B cell (primary cell): ENCODE measurements at regions not wholly inside any gene's neighbourhood (a gene's known extent, or its start where the extent isn't known, plus 50 kb on each side); places are given as distances from the start of the nearest gene placed in this dataset.

ENCODE experiments used
- CTCF ChIP-seq: fragments of 200-600 bp; IDR thresholded peaks from one replicate; pipeline ENCODE4 v1.8.0; 2022; ENCODE audit warnings: antibody characterized with exemption, mild to moderate bottlenecking
- EZH2 ChIP-seq: IDR thresholded peaks from 2 replicates; pipeline ENCODE4 v1.6.1; 2012; ENCODE audit warnings: borderline replicate concordance, low read depth, mild to moderate bottlenecking, moderate library complexity, low read length; ENCODE audit not compliant: insufficient read depth, poor library complexity, severe bottlenecking

GRCh38 chr14:80074900-80075574 lies 136.3 kb downstream of the DIO2 start:
- no peak for TF ChIP-seq CTCF
- TF ChIP-seq EZH2 = no peak
